ENCODE measurements at regions not wholly inside any gene's neighbourhood (a gene's known extent, or its start where the extent isn't known, plus 50 kb on each side); places are given as distances from the start of the nearest gene placed in this dataset.

- no peaks in the 10 kb centered on the region for H3K36me3 ChIP-seq (ENCODE audit: insufficient read depth, low read length)
- no peaks in the 10 kb centered on the region for H3K9me3 ChIP-seq (ENCODE audit: insufficient read depth, low read depth, low read length)
- H3K4me2 ChIP-seq (ENCODE audit: low read depth, low read length, poor library complexity, severe bottlenecking): no peak overlapping the region
- no peaks in the 10 kb centered on the region for H4K20me1 ChIP-seq (ENCODE audit: insufficient read depth, low read length, poor library complexity, severe bottlenecking)
- H3K9me2 ChIP-seq (replicated peaks; ENCODE audit: low read depth, low read length): no peaks in the 10 kb centered on the region
- no peaks in the 10 kb centered on the region for H3K27me3 ChIP-seq (ENCODE audit: insufficient read depth, low read length, poor library complexity, severe bottlenecking)
- no peak overlapping the region for H3K4me3 ChIP-seq (ENCODE audit: low read length, poor library complexity, severe bottlenecking)
- no peak overlapping the region for H2AFZ ChIP-seq (ENCODE audit: low read length)
- H3K79me2 ChIP-seq (ENCODE audit: insufficient read depth, low read length): no peaks in the 10 kb centered on the region
- no peak overlapping the region for H3K9ac ChIP-seq (ENCODE audit: low read depth, low read length, poor library complexity, severe bottlenecking)
- no peaks in the 10 kb centered on the region for H3K4me1 ChIP-seq (ENCODE audit: insufficient read depth, low read length, poor library complexity, severe bottlenecking)
- no peaks in the 10 kb centered on the region for H3F3A ChIP-seq (ENCODE audit: low read depth)
- TF ChIP-seq CTCF (conservative IDR thresholded peaks at IDR 0.05; ENCODE audit: low read length) (no peak), EZH2phosphoT487 (IDR thresholded peaks at IDR 0.05; ENCODE audit: borderline replicate concordance) (no peak)
These were observed 465.1 kb downstream of the DOK5 start for GRCh38 chr20:54940522-54940921.

DNA sequence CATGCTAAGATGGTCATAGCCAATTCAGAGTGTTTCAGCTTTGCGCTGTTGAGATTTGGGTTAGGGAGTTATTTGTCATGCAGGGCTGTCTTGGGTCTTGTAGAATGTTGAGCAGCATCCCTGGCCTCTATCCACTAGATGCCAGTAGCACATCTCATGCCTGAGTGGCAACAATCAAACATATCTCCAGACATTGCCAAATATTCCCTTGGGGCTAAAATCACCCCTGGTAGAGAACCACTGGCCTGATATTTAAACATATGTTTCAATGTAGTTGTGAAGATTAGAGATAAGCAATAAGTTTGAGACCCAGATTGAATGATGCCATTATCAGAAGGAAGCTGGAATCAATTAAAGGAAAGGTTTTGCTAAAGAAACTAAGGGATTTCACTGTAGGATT lies 463.3 kb downstream of the DOK5 start:
- H4K20me1 ChIP-seq (ENCODE audit: insufficient read depth, low read length, poor library complexity, severe bottlenecking): no peaks in the 10 kb centered on the region
- no peak overlapping the region for H3K4me2 ChIP-seq (ENCODE audit: low read depth, low read length, poor library complexity, severe bottlenecking)
- no peaks in the 10 kb centered on the region for H3K9me3 ChIP-seq (ENCODE audit: insufficient read depth, low read depth, low read length)
- TF ChIP-seq CTCF (conservative IDR thresholded peaks at IDR 0.05; ENCODE audit: low read length): no peak
- no peak overlapping the region for H2AFZ ChIP-seq (ENCODE audit: low read length)
- no peaks in the 10 kb centered on the region for H3K4me1 ChIP-seq (ENCODE audit: insufficient read depth, low read length, poor library complexity, severe bottlenecking)
- H3K79me2 ChIP-seq (ENCODE audit: insufficient read depth, low read length): no peaks in the 10 kb centered on the region
- H3K9ac ChIP-seq (ENCODE audit: low read depth, low read length, poor library complexity, severe bottlenecking): no peak overlapping the region
- H3K4me3 ChIP-seq (ENCODE audit: low read length, poor library complexity, severe bottlenecking): no peak overlapping the region
- no peaks in the 10 kb centered on the region for H3K9me2 ChIP-seq (replicated peaks; ENCODE audit: low read depth, low read length)
- H3K27me3 ChIP-seq (ENCODE audit: insufficient read depth, low read length, poor library complexity, severe bottlenecking): no peaks in the 10 kb centered on the region
- no peaks in the 10 kb centered on the region for H3K36me3 ChIP-seq (ENCODE audit: insufficient read depth, low read length)
- no peaks in the 10 kb centered on the region for H3F3A ChIP-seq (ENCODE audit: low read depth)

DNA sequence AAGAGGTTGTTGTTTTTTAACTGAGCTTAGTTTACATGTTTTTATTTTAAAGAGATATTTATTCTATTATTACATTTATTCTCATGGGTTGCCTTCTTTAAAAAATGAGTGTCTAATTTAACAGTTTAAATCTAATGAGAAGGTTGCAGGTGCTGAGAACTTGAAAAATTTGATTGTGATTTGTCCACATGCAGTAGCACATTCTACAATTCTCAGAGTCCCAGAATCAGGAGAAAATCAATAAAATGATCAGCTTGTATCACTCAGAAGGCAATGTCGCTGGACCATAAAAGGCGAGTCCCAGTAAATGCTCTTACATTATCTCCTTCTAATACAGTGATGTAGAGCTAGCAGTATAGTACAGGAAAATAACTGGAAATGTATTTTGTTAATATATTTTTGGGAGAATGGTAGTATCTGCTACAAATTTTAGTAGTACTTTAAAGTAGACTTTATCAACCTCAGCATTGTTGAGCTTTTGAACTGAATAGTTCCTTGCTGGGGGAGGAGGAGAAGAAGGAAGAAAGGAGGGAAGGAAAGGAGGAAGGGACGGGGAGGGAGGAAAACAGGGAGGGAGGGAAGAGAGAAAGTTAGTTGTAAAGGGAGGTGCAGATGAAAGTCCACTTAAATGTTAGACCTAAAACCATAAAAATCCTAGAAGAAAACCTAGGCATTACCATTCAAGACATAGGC lies 458.0 kb downstream of the DOK5 start:
- H2AFZ ChIP-seq (ENCODE audit: low read length): no peak overlapping the region
- H3K36me3 ChIP-seq (ENCODE audit: insufficient read depth, low read length): no peaks in the 10 kb centered on the region
- no peak for TF ChIP-seq CTCF (conservative IDR thresholded peaks at IDR 0.05; ENCODE audit: low read length)
- no peak for TF ChIP-seq EZH2phosphoT487 (IDR thresholded peaks at IDR 0.05; ENCODE audit: borderline replicate concordance)
- no peaks in the 10 kb centered on the region for H4K20me1 ChIP-seq (ENCODE audit: insufficient read depth, low read length, poor library complexity, severe bottlenecking)
- H3K27me3 ChIP-seq (ENCODE audit: insufficient read depth, low read length, poor library complexity, severe bottlenecking): no peaks in the 10 kb centered on the region
- no peaks in the 10 kb centered on the region for H3F3A ChIP-seq (ENCODE audit: low read depth)
- H3K9ac ChIP-seq (ENCODE audit: low read depth, low read length, poor library complexity, severe bottlenecking): no peak overlapping the region
- no peak overlapping the region for H3K4me2 ChIP-seq (ENCODE audit: low read depth, low read length, poor library complexity, severe bottlenecking)
- H3K4me1 ChIP-seq (ENCODE audit: insufficient read depth, low read length, poor library complexity, severe bottlenecking): no peaks in the 10 kb centered on the region
- H3K9me2 ChIP-seq (replicated peaks; ENCODE audit: low read depth, low read length): no peaks in the 10 kb centered on the region
- H3K79me2 ChIP-seq (ENCODE audit: insufficient read depth, low read length): no peaks in the 10 kb centered on the region
- no peak overlapping the region for H3K4me3 ChIP-seq (ENCODE audit: low read length, poor library complexity, severe bottlenecking)
- H3K9me3 ChIP-seq (ENCODE audit: insufficient read depth, low read depth, low read length): no peaks in the 10 kb centered on the region
